SK-N-SH treated with all-trans-retinoic acid at 6 μM for 48 hours (cell line): ENCODE measurements at regions not wholly inside any gene's neighbourhood (a gene's known extent, or its start where the extent isn't known, plus 50 kb on each side); places are given as distances from the start of the nearest gene placed in this dataset.

Source experiments
- ISL1 ChIP-seq: fragments of 250-450 bp; sonication (Bioruptor Pico); IDR thresholded peaks from 2 replicates; pipeline ENCODE4 v2.1.2; 2022; ENCODE audit warnings: mild to moderate bottlenecking, moderate library complexity
- ZFP30 ChIP-seq: fragments of 450-650 bp; formaldehyde crosslinking; IDR thresholded peaks from 2 replicates; pipeline ENCODE4 v1.5.0; 2022; ENCODE audit warnings: mild to moderate bottlenecking, moderate library complexity
- TF ChIP-seq, protein P1 (sequence below): fragments of 250-450 bp; sonication (Bioruptor Pico); IDR thresholded peaks from 2 replicates; pipeline ENCODE4 v1.5.1; 2020; ENCODE audit warnings: low read depth, mild to moderate bottlenecking, moderate library complexity
- TF ChIP-seq, protein P2 (sequence below): fragments of 250-450 bp; sonication (Bioruptor Pico); IDR thresholded peaks from 2 replicates; pipeline ENCODE4 v1.8.0; 2020; ENCODE audit warnings: mild to moderate bottlenecking, moderate library complexity, borderline replicate concordance

DNA sequence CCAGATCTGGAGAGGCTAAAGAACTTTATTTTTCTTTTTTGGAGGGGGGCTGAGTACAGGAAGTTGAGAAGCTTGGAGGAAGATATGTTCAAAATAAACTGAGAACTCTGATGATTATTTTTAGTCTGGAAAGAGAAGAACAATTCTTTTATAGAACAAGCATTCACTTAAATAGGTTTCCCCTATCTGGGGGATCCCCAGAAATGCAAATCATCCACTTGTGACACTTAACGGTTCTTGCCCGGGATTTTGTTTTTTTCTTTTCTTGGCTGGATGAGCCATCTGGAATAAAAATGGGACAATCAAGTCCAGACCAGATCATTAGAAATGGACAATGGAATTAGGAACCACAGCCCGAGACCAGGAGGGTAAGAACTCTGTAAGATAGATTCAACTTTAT lies 95.9 kb upstream of the EGR2 start:
- TF ChIP-seq ISL1 (CRISPR knock-in tag) (no peak), ZFP30 (no peak)
- TF ChIP-seq, protein P1, sequence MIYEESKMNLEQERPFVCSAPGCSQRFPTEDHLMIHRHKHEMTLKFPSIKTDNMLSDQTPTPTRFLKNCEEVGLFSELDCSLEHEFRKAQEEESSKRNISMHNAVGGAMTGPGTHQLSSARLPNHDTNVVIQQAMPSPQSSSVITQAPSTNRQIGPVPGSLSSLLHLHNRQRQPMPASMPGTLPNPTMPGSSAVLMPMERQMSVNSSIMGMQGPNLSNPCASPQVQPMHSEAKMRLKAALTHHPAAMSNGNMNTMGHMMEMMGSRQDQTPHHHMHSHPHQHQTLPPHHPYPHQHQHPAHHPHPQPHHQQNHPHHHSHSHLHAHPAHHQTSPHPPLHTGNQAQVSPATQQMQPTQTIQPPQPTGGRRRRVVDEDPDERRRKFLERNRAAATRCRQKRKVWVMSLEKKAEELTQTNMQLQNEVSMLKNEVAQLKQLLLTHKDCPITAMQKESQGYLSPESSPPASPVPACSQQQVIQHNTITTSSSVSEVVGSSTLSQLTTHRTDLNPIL = no peak
- TF ChIP-seq, protein P2, sequence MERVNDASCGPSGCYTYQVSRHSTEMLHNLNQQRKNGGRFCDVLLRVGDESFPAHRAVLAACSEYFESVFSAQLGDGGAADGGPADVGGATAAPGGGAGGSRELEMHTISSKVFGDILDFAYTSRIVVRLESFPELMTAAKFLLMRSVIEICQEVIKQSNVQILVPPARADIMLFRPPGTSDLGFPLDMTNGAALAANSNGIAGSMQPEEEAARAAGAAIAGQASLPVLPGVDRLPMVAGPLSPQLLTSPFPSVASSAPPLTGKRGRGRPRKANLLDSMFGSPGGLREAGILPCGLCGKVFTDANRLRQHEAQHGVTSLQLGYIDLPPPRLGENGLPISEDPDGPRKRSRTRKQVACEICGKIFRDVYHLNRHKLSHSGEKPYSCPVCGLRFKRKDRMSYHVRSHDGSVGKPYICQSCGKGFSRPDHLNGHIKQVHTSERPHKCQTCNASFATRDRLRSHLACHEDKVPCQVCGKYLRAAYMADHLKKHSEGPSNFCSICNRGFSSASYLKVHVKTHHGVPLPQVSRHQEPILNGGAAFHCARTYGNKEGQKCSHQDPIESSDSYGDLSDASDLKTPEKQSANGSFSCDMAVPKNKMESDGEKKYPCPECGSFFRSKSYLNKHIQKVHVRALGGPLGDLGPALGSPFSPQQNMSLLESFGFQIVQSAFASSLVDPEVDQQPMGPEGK (CRISPR knock-in tag) = no peak
